NOMO-1 treated with DMSO at 0.1 percent for 48 hours (cell line): ENCODE measurements at regions not wholly inside any gene's neighbourhood (a gene's known extent, or its start where the extent isn't known, plus 50 kb on each side); places are given as distances from the start of the nearest gene placed in this dataset.

ENCODE experiments used
- DNase-seq: peaks from one replicate; lab custom pipeline; 2025; ENCODE audit not compliant: unreplicated experiment; lab: John Stamatoyannopoulos, UW

- no peak for DNase-seq
These were observed 178.9 kb upstream of the SNX7 start for GRCh38 chr1:98482611-98483010.

GRCh38 chr1:98480271-98480670 lies 181.2 kb upstream of the SNX7 start:
- DNase-seq = no peak

- no peak for DNase-seq
These were observed 183.4 kb upstream of the SNX7 start for GRCh38 chr1:98478121-98478520.

DNA sequence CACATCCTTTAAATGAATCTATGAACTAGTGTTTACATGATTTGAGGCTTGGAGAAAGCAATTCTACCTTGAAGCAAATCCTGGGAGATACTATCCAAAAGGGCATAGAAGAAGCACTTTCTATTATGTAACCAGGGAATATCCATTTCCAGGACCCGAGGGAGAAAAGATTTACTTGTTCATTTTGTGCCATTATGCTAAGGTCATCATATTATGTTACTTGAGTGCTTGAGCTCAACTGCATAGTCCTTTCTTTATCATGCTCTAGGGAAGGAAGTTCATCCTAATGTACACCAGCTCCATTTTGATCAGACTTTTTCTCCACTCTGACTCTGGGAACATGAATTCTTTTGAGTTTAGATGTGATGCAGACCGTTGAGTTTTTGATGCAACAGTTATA lies 188.6 kb upstream of the SNX7 start:
- DNase-seq = no peak

- DNase-seq = no peak
These were observed 189.9 kb upstream of the SNX7 start for GRCh38 chr1:98471633-98472032.

- peak; percentile 43 for DNase-seq
These were observed 193.3 kb upstream of the SNX7 start for GRCh38 chr1:98468111-98468717.

DNA sequence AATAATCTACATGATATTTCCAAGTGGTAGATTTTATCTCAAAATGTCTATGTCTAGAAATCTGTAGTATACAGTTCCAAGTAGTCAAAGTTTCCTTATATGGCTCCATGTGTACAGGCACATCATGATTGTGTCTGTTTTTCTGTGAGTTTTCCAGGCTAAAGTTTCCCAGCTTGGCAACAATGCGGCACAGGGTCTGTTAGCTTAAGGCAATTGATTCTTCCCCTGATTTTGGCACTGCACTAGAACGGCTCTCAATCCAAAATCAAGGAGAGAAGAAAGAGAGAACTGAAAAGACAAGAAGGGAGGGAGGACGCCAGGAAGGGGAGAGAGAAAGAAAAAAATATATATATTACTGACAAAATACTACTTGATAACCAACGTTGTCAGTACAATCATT lies 193.9 kb upstream of the SNX7 start:
- DNase-seq = no peak

GRCh38 chr1:98467122-98467521 lies 194.4 kb upstream of the SNX7 start:
- no peak for DNase-seq

- no peak for DNase-seq
These were observed 199.6 kb upstream of the SNX7 start for GRCh38 chr1:98461873-98462385.

GRCh38 chr1:98460136-98460535 lies 201.4 kb upstream of the SNX7 start:
- DNase-seq = no peak

DNA sequence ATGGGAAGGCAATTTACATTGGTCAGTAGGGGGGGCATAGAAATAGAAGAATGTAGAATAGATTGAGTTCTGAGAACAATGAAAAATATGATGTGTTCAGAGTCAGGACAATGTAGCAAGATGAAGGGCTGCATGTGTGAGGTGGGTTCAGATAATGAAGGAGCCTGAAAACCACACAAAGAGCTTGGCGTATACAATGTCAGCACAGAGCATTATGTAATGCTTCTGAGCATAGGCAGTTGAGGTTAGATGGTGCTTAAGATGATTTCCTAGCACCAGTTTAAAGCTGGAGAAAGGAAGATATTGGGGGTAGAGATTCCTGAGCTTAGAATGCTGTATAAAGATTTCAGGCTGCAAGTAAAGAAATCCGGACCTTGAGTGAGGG lies 202.0 kb upstream of the SNX7 start:
- DNase-seq = no peak

- DNase-seq = peak; percentile 28
These were observed 202.7 kb upstream of the SNX7 start for GRCh38 chr1:98458511-98459485.

DNA sequence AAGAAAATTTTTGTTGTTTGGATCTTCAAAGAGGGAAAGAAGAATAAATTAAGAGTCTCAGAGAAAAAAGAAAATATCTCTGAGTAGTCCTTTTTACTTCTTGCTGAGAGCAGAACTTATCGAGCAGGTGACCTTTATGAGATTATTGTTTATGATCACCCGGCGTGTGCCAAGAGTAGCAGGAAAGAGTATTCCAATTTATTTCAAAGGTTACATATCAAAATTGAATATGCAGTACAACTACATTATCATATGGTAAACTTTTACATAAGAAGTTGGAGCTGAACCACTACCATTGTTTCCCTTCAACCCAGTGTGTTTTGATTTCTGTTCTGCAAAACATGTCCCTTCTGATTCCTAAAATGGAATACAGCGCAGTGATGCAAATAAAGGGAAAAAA lies 204.3 kb upstream of the SNX7 start:
- DNase-seq = no peak

DNA sequence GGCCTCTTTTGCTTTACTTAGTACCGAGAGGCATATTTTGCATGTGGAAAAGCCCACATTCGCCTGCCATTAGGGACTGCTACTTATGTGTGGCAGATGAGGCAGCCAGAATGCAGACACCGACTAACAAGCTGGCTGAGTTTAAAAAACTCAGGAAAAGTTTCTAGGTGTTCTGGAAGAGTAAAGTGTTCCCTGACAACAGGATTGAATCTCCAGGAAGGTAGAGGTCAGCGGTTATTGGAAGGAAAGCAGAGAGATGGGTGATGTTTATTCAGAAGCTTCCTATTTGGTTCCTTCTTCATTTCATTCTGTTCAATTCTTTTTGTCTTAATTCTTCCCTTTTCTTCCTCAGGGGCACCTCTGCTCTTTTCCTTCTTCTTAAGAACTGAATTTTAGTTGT lies 206.9 kb upstream of the SNX7 start:
- DNase-seq = no peak

- no peak for DNase-seq
These were observed 208.5 kb upstream of the SNX7 start for GRCh38 chr1:98453066-98453465.

DNA sequence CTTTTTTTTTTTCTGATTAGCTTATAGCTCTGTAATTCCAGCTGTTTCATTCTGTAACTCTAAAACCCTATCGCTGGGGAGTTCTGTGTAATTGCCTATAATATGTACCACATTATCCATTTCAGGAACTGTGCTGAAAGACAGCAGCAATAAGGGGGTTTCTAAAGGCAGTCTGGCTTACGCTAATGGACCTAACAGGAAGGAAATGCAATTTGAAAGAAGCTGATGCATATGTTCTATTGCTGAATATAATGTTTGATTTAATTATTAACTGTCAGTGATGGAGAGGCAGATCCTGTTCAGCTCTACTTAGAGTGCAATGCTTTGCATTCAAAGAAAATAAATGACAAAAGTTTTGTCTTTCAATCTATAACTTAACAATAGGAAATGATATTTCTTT lies 209.4 kb upstream of the SNX7 start:
- peak; percentile 60 for DNase-seq

- no peak for DNase-seq
These were observed 220.2 kb upstream of the SNX7 start for GRCh38 chr1:98441281-98441680.

DNA sequence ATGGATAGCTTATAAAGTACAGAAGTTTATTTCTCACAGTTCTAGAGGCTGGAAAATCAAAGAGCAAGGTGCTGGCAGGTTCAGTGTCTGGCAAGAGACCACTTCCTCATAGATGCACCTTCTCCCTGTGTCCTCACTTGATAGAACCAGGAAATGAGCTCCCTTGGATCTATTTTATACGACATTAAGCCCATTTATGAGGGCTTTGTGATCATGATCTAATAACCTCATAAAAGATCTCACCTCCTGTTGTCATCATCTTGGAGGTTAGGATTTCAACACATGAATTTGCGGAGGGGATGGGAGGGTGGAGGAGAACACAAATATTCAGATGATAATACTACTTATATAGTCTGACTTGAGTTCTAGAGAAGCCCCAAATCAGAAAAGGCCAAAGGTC lies 222.1 kb upstream of the SNX7 start:
- no peak for DNase-seq

DNA sequence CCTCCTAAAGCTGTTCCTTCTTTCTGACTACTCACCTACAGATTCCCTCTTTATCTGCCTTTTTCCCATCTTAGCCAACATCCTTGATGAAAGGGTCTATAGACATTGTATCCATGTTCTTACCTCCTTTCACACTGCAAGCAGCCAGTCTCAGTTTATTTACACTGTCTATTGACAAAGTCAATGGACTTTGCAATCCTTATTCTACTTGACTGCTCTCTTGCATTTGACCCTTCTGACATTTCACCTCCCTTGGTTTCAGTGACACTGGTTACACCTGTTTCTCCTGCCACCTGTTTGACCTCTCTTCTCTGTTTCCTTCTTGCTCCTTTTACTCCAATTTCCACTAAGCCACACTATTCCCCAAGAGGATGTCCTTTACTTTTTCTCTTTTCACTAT lies 224.0 kb upstream of the SNX7 start:
- no peak for DNase-seq

DNA sequence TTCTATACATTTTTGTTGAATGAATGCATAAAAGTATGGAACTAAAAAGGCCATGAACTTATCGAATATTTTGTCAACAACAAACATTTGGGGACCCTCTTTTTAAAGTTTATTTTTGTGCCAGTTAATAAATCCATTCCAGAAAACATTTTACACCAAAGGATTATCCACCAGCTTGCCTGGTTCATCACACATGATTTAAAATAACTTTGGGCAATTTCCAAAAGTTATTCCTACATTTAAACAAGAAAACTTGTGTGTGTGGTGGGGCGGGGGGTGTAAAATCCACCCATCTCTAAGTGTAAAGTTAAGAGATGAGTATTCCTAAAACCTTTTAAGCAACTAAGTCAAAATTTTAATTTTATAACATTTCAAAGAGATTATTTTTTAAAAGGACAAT lies 224.5 kb upstream of the SNX7 start:
- DNase-seq = no peak

- DNase-seq = no peak
These were observed 231.5 kb upstream of the SNX7 start for GRCh38 chr1:98429965-98430443.

DNA sequence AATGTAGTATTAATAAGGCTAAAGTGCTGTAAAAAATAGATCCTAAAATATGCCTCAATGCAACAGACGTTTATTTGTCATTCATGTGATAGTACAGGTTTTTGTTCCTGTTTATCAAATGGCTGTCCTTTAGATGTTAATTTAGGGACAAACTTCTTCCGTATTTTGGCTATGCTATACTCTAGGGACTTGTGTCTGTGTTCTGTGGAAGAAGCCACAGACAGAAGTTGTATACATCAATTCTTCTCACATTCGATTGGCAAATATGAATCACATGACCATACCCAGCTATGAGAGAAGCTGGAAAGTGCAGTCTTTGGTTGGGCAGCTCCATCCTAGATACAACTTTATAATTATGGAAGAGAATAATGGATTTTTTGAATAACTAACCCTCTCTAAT lies 232.7 kb upstream of the SNX7 start:
- no peak for DNase-seq
